WTC11 (cell line): ENCODE measurements at regions not wholly inside any gene's neighbourhood (a gene's known extent, or its start where the extent isn't known, plus 50 kb on each side); places are given as distances from the start of the nearest gene placed in this dataset.

Experiments
- ATAC-seq: fragments of 200-7000 bp; cut with Tn5 transposase; 2 replicates; pipeline ENCODE4 v1.10.0; 2021; ENCODE audit warnings: mild to moderate bottlenecking, moderate library complexity
- CTCF ChIA-PET: fragments of 300-600 bp; sonication (Branson Sonifier 250); formaldehyde crosslinking; loops from one replicate; lab custom pipeline; 2021; ENCODE audit warnings: antibody characterized with exemption; lab: Charles Lee
- POLR2A ChIA-PET: fragments of 350-600 bp; sonication (Branson Sonifier 250); formaldehyde crosslinking; loops from one replicate; lab custom pipeline; 2021; ENCODE audit warnings: antibody characterized with exemption; lab: Charles Lee
- DNase-seq: peaks from one replicate; pipeline ENCODE4 v3.0.0; 2021; ENCODE audit warnings: low spot score
- H3K27ac Mint-ChIP-seq: 2 replicates; pipeline ENCODE4 v1.8.0; 2021; ENCODE audit warnings: mixed read lengths
- H3K27me3 Mint-ChIP-seq: 2 replicates; pipeline ENCODE4 v1.8.0; 2021; ENCODE audit warnings: low read depth, mild to moderate bottlenecking, moderate library complexity, mixed read lengths
- H3K36me3 Mint-ChIP-seq: 2 replicates; pipeline ENCODE4 v1.8.0; 2021; ENCODE audit warnings: mixed read lengths
- H3K4me1 Mint-ChIP-seq: 2 replicates; pipeline ENCODE4 v1.8.0; 2022; ENCODE audit warnings: mixed read lengths
- H3K4me3 Mint-ChIP-seq: 2 replicates; pipeline ENCODE4 v1.8.0; 2021; ENCODE audit warnings: mild to moderate bottlenecking, moderate library complexity, mixed read lengths
- H3K9me3 Mint-ChIP-seq: 2 replicates; pipeline ENCODE4 v1.8.0; 2021; ENCODE audit warnings: mixed read lengths
- ATF3 ChIP-seq: sonication (generic); formaldehyde crosslinking; conservative IDR thresholded peaks from 2 replicates; pipeline ENCODE4 v1.8.1; 2022; ENCODE audit warnings: mild to moderate bottlenecking, missing genetic modification reagents
- CREM ChIP-seq: sonication (generic); formaldehyde crosslinking; IDR thresholded peaks from 2 replicates; pipeline ENCODE4 v1.8.1; 2022; ENCODE audit warnings: mild to moderate bottlenecking, missing genetic modification reagents, moderate library complexity
- EMX1 ChIP-seq: fragments of 250-450 bp; sonication (Bioruptor Pico); IDR thresholded peaks from 2 replicates; pipeline ENCODE4 v1.8.0; 2021; ENCODE audit warnings: mild to moderate bottlenecking
- ESRRA ChIP-seq: sonication (generic); formaldehyde crosslinking; IDR thresholded peaks from 2 replicates; pipeline ENCODE4 v1.8.1; 2022; ENCODE audit warnings: mild to moderate bottlenecking, missing genetic modification reagents, borderline replicate concordance
- FOXP4 ChIP-seq: sonication (generic); formaldehyde crosslinking; IDR thresholded peaks from 2 replicates; pipeline ENCODE4 v1.8.0; 2022; ENCODE audit warnings: mild to moderate bottlenecking, missing genetic modification reagents
- GABPB1 ChIP-seq: sonication (generic); formaldehyde crosslinking; IDR thresholded peaks from 2 replicates; pipeline ENCODE4 v1.8.1; 2023; ENCODE audit warnings: mild to moderate bottlenecking, missing genetic modification reagents
- MXD4 ChIP-seq: fragments of 250-450 bp; sonication (Bioruptor Pico); IDR thresholded peaks from 2 replicates; pipeline ENCODE4 v1.8.0; 2021; ENCODE audit warnings: mild to moderate bottlenecking, moderate library complexity, borderline replicate concordance
- NR1H2 ChIP-seq: sonication (generic); formaldehyde crosslinking; IDR thresholded peaks from 2 replicates; pipeline ENCODE4 v1.9.0; 2021; ENCODE audit warnings: mild to moderate bottlenecking, moderate library complexity, missing genetic modification reagents
- OVOL2 ChIP-seq: fragments of 250-450 bp; sonication (Bioruptor Pico); IDR thresholded peaks from 2 replicates; pipeline ENCODE4 v1.9.0; 2021; ENCODE audit warnings: mild to moderate bottlenecking, borderline replicate concordance
- RORB ChIP-seq: fragments of 250-450 bp; sonication (Bioruptor Pico); IDR thresholded peaks from 2 replicates; pipeline ENCODE4 v1.9.0; 2021; ENCODE audit warnings: mild to moderate bottlenecking
- SP1 ChIP-seq: sonication (generic); formaldehyde crosslinking; conservative IDR thresholded peaks from 2 replicates; pipeline ENCODE4 v1.8.1; 2022; ENCODE audit warnings: missing genetic modification reagents
- ZNF121 ChIP-seq: sonication (generic); formaldehyde crosslinking; IDR thresholded peaks from 2 replicates; pipeline ENCODE4 v1.8.0; 2023; ENCODE audit warnings: missing genetic modification reagents
- ZNF396 ChIP-seq: fragments of 250-450 bp; sonication (Bioruptor Pico); IDR thresholded peaks from 2 replicates; pipeline ENCODE4 v1.8.0; 2021; ENCODE audit warnings: mild to moderate bottlenecking, moderate library complexity, borderline replicate concordance
- ZNF423 ChIP-seq: fragments of 250-450 bp; sonication (Bioruptor Pico); IDR thresholded peaks from 2 replicates; pipeline ENCODE4 v2.1.2; 2022; ENCODE audit warnings: mild to moderate bottlenecking, moderate library complexity
- ZNF671 ChIP-seq: fragments of 250-450 bp; sonication (Bioruptor Pico); IDR thresholded peaks from 2 replicates; pipeline ENCODE4 v1.8.0; 2021; ENCODE audit warnings: mild to moderate bottlenecking
- TF ChIP-seq, protein P1 (sequence below): fragments of 200-600 bp; IDR thresholded peaks from 2 replicates; pipeline ENCODE4 v1.8.0; 2022; ENCODE audit warnings: antibody characterized with exemption
- TF ChIP-seq, protein P2 (sequence below): sonication (generic); formaldehyde crosslinking; IDR thresholded peaks from 2 replicates; pipeline ENCODE4 v1.8.1; 2023; ENCODE audit warnings: mild to moderate bottlenecking, moderate library complexity, missing genetic modification reagents
- TF ChIP-seq, protein P3 (sequence below): sonication (generic); formaldehyde crosslinking; IDR thresholded peaks from 2 replicates; pipeline ENCODE4 v1.8.1; 2022; ENCODE audit warnings: low read depth, mild to moderate bottlenecking, moderate library complexity, missing genetic modification reagents, borderline replicate concordance

DNA sequence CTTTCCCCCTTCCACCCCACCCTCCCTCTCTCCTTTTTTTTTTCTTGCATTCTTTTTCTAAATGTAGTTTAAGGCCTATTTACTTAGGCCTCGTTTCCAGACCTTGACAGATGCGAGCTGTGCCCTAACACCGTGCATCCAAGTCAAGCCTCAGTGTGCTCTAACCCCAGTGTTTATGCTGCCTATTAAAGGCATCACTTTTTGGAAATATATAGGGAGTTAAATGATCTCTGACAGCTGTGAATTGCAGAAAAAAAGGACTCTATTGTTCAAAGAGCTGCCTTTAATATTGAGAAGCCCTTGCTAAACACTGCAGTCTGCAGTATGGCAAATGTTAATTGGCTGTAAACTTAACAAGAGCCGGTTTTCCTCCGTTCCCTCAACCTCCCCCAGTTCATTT is 270.4 kb upstream of the TUT7 start:
- no peak overlapping the region for H3K4me3 Mint-ChIP-seq

GRCh38 chr9:86614871-86615849 is 260.9 kb upstream of the TUT7 start:
- Mint-ChIP-seq H3K4me3 (no peak overlapping the region), H3K4me1 (peaks cover 33% of the 10 kb centered on the region), H3K36me3 (peaks cover 7% of the 10 kb centered on the region), H3K27me3 (peaks cover 26% of the 10 kb centered on the region), H3K27ac (no peak overlapping the region; the same call in 1 of the 2 replicates), H3K9me3 (peaks cover 4% of the 10 kb centered on the region; the same call in 1 of the 2 replicates)
- DNase-seq (peak; percentile 24), ATAC-seq (peak; percentile 83)
- TF ChIP-seq, protein P1, sequence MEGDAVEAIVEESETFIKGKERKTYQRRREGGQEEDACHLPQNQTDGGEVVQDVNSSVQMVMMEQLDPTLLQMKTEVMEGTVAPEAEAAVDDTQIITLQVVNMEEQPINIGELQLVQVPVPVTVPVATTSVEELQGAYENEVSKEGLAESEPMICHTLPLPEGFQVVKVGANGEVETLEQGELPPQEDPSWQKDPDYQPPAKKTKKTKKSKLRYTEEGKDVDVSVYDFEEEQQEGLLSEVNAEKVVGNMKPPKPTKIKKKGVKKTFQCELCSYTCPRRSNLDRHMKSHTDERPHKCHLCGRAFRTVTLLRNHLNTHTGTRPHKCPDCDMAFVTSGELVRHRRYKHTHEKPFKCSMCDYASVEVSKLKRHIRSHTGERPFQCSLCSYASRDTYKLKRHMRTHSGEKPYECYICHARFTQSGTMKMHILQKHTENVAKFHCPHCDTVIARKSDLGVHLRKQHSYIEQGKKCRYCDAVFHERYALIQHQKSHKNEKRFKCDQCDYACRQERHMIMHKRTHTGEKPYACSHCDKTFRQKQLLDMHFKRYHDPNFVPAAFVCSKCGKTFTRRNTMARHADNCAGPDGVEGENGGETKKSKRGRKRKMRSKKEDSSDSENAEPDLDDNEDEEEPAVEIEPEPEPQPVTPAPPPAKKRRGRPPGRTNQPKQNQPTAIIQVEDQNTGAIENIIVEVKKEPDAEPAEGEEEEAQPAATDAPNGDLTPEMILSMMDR, result peak; percentile 46; the same call in 1 of the 2 replicates
- TF ChIP-seq ZNF423 (CRISPR knock-in tag), result no peak
- CTCF ChIA-PET, result interaction anchor here (0.6 to 2.5 kb wide), 13 partner anchors 10 to 333 kb away, joined by 3 to 11 read pairs (median 4); partner anchors contain the start of gene GAS1
- POLR2A ChIA-PET, result interaction anchor here (0.6 kb wide), 1 partner anchor 332 kb away, joined by 3 read pairs; no protein-coding TSS in a partner anchor

More for the DNA sequence above, 270.4 kb upstream of the TUT7 start:
- POLR2A ChIA-PET, result no interaction called here
- H3K9me3 Mint-ChIP-seq, result no peaks in the 10 kb centered on the region
- no peaks in the 10 kb centered on the region for H3K36me3 Mint-ChIP-seq
- H3K27ac Mint-ChIP-seq, result no peak overlapping the region
- CTCF ChIA-PET, result interaction anchor here (1.0 to 1.4 kb wide), 2 partner anchors 13 to 260 kb away, joined by 3 read pairs; no protein-coding TSS in a partner anchor
- DNase-seq (no peak), ATAC-seq (no peak)
- peaks cover 18% of the 10 kb centered on the region for H3K4me1 Mint-ChIP-seq
- TF ChIP-seq ATF3 (CRISPR knock-in tag) (no peak), EMX1 (no peak), RORB (no peak), ZNF396 (CRISPR knock-in tag) (no peak), NR1H2 (CRISPR knock-in tag) (no peak), FOXP4 (no peak), SP1 (no peak), ESRRA (CRISPR knock-in tag) (no peak), ZNF121 (CRISPR knock-in tag) (no peak), OVOL2 (CRISPR knock-in tag) (no peak), GABPB1 (CRISPR knock-in tag) (no peak), MXD4 (CRISPR knock-in tag) (no peak), ZNF671 (CRISPR knock-in tag) (no peak), CREM (no peak)
- TF ChIP-seq, protein P2, sequence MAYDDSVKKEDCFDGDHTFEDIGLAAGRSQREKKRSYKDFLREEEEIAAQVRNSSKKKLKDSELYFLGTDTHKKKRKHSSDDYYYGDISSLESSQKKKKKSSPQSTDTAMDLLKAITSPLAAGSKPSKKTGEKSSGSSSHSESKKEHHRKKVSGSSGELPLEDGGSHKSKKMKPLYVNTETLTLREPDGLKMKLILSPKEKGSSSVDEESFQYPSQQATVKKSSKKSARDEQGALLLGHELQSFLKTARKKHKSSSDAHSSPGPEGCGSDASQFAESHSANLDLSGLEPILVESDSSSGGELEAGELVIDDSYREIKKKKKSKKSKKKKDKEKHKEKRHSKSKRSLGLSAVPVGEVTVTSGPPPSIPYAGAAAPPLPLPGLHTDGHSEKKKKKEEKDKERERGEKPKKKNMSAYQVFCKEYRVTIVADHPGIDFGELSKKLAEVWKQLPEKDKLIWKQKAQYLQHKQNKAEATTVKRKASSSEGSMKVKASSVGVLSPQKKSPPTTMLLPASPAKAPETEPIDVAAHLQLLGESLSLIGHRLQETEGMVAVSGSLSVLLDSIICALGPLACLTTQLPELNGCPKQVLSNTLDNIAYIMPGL, result no peak
- TF ChIP-seq, protein P3, sequence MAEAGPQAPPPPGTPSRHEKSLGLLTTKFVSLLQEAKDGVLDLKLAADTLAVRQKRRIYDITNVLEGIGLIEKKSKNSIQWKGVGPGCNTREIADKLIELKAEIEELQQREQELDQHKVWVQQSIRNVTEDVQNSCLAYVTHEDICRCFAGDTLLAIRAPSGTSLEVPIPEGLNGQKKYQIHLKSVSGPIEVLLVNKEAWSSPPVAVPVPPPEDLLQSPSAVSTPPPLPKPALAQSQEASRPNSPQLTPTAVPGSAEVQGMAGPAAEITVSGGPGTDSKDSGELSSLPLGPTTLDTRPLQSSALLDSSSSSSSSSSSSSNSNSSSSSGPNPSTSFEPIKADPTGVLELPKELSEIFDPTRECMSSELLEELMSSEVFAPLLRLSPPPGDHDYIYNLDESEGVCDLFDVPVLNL, result no peak
- no peaks in the 10 kb centered on the region; the same call in 1 of the 2 replicates for H3K27me3 Mint-ChIP-seq
